ES-I3 (cell line): ENCODE measurements at regions not wholly inside any gene's neighbourhood (a gene's known extent, or its start where the extent isn't known, plus 50 kb on each side); places are given as distances from the start of the nearest gene placed in this dataset.
"Not testable (repeated sequence)": the region's sequence is repeated elsewhere in the genome, so short reads cannot be mapped to it uniquely, and the experiment has no call there.

Source experiments
- H3K36me3 ChIP-seq: 2 replicates; pipeline ENCODE4 v1.6.1; 2013; ENCODE audit warnings: mild to moderate bottlenecking, low read length, control low read depth, moderate library complexity; ENCODE audit not compliant: insufficient read depth
- H3K4me1 ChIP-seq: 2 replicates; pipeline ENCODE4 v1.6.1; 2013; ENCODE audit warnings: mild to moderate bottlenecking, control low read depth, low read length; ENCODE audit not compliant: insufficient read depth
- H3K9ac ChIP-seq: 2 replicates; pipeline ENCODE4 v1.6.1; 2013; ENCODE audit warnings: low read depth, mild to moderate bottlenecking, low read length, moderate library complexity
- H3K9me3 ChIP-seq: 2 replicates; pipeline ENCODE4 v1.6.1; 2013; ENCODE audit warnings: mild to moderate bottlenecking, low read length, moderate library complexity; ENCODE audit not compliant: control insufficient read depth, insufficient read depth

GRCh38 chr3:89851974-89852621 is 744.7 kb downstream of the EPHA3 start:
- no peaks in the 10 kb centered on the region for H3K4me1 ChIP-seq
- H3K9me3 ChIP-seq: no peaks in the 10 kb centered on the region
- no peaks in the 10 kb centered on the region for H3K36me3 ChIP-seq
- no peak overlapping the region for H3K9ac ChIP-seq

GRCh38 chr3:89859757-89860156 is 752.3 kb downstream of the EPHA3 start:
- no peaks in the 10 kb centered on the region for H3K36me3 ChIP-seq
- no peaks in the 10 kb centered on the region for H3K9me3 ChIP-seq
- H3K9ac ChIP-seq: no peak overlapping the region
- no peaks in the 10 kb centered on the region for H3K4me1 ChIP-seq

GRCh38 chr3:89867286-89867685 is 759.9 kb downstream of the EPHA3 start:
- H3K36me3 ChIP-seq: no peaks in the 10 kb centered on the region
- H3K4me1 ChIP-seq: no peaks in the 10 kb centered on the region
- no peak overlapping the region for H3K9ac ChIP-seq
- H3K9me3 ChIP-seq: no peaks in the 10 kb centered on the region

- H3K9ac ChIP-seq: no peak overlapping the region
- no peaks in the 10 kb centered on the region; the same call in 1 of the 2 replicates for H3K9me3 ChIP-seq
- no peaks in the 10 kb centered on the region for H3K4me1 ChIP-seq
- no peaks in the 10 kb centered on the region for H3K36me3 ChIP-seq
Observed at GRCh38 chr3:89876116-89876515, 768.7 kb downstream of the EPHA3 start.

- Histone ChIP-seq H3K9me3 (no peaks in the 10 kb centered on the region; the same call in 1 of the 2 replicates), H3K9ac (no peak overlapping the region), H3K36me3 (no peaks in the 10 kb centered on the region), H3K4me1 (no peaks in the 10 kb centered on the region)
Observed at GRCh38 chr3:89877230-89877629, 769.8 kb downstream of the EPHA3 start.

- Histone ChIP-seq H3K36me3 (no peaks in the 10 kb centered on the region), H3K4me1 (peaks cover 6% of the 10 kb centered on the region; the same call in 1 of the 2 replicates), H3K9me3 (peaks cover 4% of the 10 kb centered on the region; the same call in 1 of the 2 replicates), H3K9ac (no peak overlapping the region)
Observed at GRCh38 chr3:89889386-89889785, 782.0 kb downstream of the EPHA3 start.

- H3K36me3 ChIP-seq: no peaks in the 10 kb centered on the region
- H3K9ac ChIP-seq: no peak overlapping the region
- no peaks in the 10 kb centered on the region for H3K4me1 ChIP-seq
- H3K9me3 ChIP-seq: no peaks in the 10 kb centered on the region
Observed at GRCh38 chr3:89908711-89909213, 801.3 kb downstream of the EPHA3 start.

GRCh38 chr3:89912031-89912430 is 804.6 kb downstream of the EPHA3 start:
- H3K9ac ChIP-seq: no peak overlapping the region
- H3K9me3 ChIP-seq: no peaks in the 10 kb centered on the region
- no peaks in the 10 kb centered on the region for H3K36me3 ChIP-seq
- H3K4me1 ChIP-seq: no peaks in the 10 kb centered on the region

- no peaks in the 10 kb centered on the region for H3K36me3 ChIP-seq
- H3K4me1 ChIP-seq: no peaks in the 10 kb centered on the region
- no peak overlapping the region for H3K9ac ChIP-seq
- no peaks in the 10 kb centered on the region for H3K9me3 ChIP-seq
Observed at GRCh38 chr3:89923921-89924610, 816.6 kb downstream of the EPHA3 start.

GRCh38 chr3:89925976-89926375 is 818.6 kb downstream of the EPHA3 start:
- Histone ChIP-seq H3K9ac (no peak overlapping the region), H3K36me3 (no peaks in the 10 kb centered on the region), H3K9me3 (no peaks in the 10 kb centered on the region), H3K4me1 (no peaks in the 10 kb centered on the region)

- no peaks in the 10 kb centered on the region for H3K4me1 ChIP-seq
- H3K9me3 ChIP-seq: peaks cover 7% of the 10 kb centered on the region
- no peaks in the 10 kb centered on the region for H3K36me3 ChIP-seq
- no peak overlapping the region for H3K9ac ChIP-seq
Observed at GRCh38 chr3:89932882-89933281, 825.5 kb downstream of the EPHA3 start.

GRCh38 chr3:89944461-89944860 is 837.0 kb downstream of the EPHA3 start:
- H3K9me3 ChIP-seq, H3K4me1 ChIP-seq: not testable (repeated sequence)

GRCh38 chr3:89946884-89947283 is 839.5 kb downstream of the EPHA3 start:
- no peaks in the 10 kb centered on the region; the same call in none of the 2 replicates for H3K9me3 ChIP-seq
- H3K36me3 ChIP-seq: no peaks in the 10 kb centered on the region
- no peaks in the 10 kb centered on the region for H3K4me1 ChIP-seq
- no peak overlapping the region for H3K9ac ChIP-seq

More at GRCh38 chr3:89944461-89944860, 837.0 kb downstream of the EPHA3 start:
- not testable (repeated sequence) for H3K36me3 ChIP-seq, H3K9ac ChIP-seq

- Histone ChIP-seq H3K36me3 (no peaks in the 10 kb centered on the region), H3K9me3 (no peaks in the 10 kb centered on the region; the same call in none of the 2 replicates), H3K9ac (no peak overlapping the region), H3K4me1 (no peaks in the 10 kb centered on the region)
Observed at GRCh38 chr3:89947337-89947954, 840.0 kb downstream of the EPHA3 start.

- no peaks in the 10 kb centered on the region; the same call in none of the 2 replicates for H3K9me3 ChIP-seq
- H3K36me3 ChIP-seq: no peaks in the 10 kb centered on the region
- no peak overlapping the region for H3K9ac ChIP-seq
- H3K4me1 ChIP-seq: no peaks in the 10 kb centered on the region
Observed at GRCh38 chr3:89948008-89948407, 840.6 kb downstream of the EPHA3 start.
